ENCODE measurements at regions not wholly inside any gene's neighbourhood (a gene's known extent, or its start where the extent isn't known, plus 50 kb on each side); places are given as distances from the start of the nearest gene placed in this dataset.
A peak's percentile ranks its signal among the peaks of the same experiment; 100 is the strongest.

GRCh38 chr6:4510906-4511640, 265.1 kb upstream of the CDYL start:
- no peak overlapping the region for H3K9ac ChIP-seq (ENCODE audit: low read length)
- no peak overlapping the region for H2AK5ac ChIP-seq (ENCODE audit: low read length, severe bottlenecking)
- H3K27ac ChIP-seq (ENCODE audit: low read length, poor library complexity, severe bottlenecking) = no peak overlapping the region
- no peak overlapping the region for H3K14ac ChIP-seq (ENCODE audit: low read length in 2 of 2)
- H3K4ac ChIP-seq (ENCODE audit: low read depth in 1 of 2, low read length in 2 of 2) = no peak overlapping the region
- H3K4me1 ChIP-seq (ENCODE audit: control insufficient read depth, insufficient read depth, low read depth, low read length) = no peaks in the 10 kb centered on the region
- peaks cover 0 to 3% of the 10 kb centered on the region in 2 experiments for H3K27me3 ChIP-seq (ENCODE audit: control insufficient read depth in 1 of 2, insufficient read depth in 1 of 2, low read length in 2 of 2)
- H3K4me3 ChIP-seq (ENCODE audit: insufficient read depth in 1 of 2, low read depth in 1 of 2, low read length in 2 of 2) = no peak overlapping the region
- H3K4me2 ChIP-seq (ENCODE audit: low read length, poor library complexity, severe bottlenecking) = no peak overlapping the region
- no peak overlapping the region for H2BK5ac ChIP-seq (ENCODE audit: low read depth, low read length, poor library complexity, severe bottlenecking)
- no peaks in the 10 kb centered on the region for H3K9me3 ChIP-seq (ENCODE audit: control insufficient read depth, low read length)
- WGBS = 86% methylated on average over 14 of the region's 15 CpGs
- no peak overlapping the region for H3K18ac ChIP-seq (ENCODE audit: low read depth in 1 of 2, low read length in 2 of 2)
- H4K8ac ChIP-seq (ENCODE audit: low read length) = no peak overlapping the region
- no peak for DNase-seq
- H3K79me1 ChIP-seq (replicated peaks; ENCODE audit: low read length, poor library complexity, severe bottlenecking) = no peaks in the 10 kb centered on the region
- H2BK15ac ChIP-seq (ENCODE audit: low read depth, poor library complexity, severe bottlenecking) = no peak overlapping the region
- H4K91ac ChIP-seq (ENCODE audit: low read length) = no peak overlapping the region
- no peak overlapping the region for H2AFZ ChIP-seq (ENCODE audit: low read depth, low read length)
- H3K23ac ChIP-seq (ENCODE audit: low read length in 2 of 2) = no peak overlapping the region
- no peaks in the 10 kb centered on the region for H3K36me3 ChIP-seq (ENCODE audit: control insufficient read depth in 1 of 2, insufficient read depth in 2 of 2, low read depth in 1 of 2, low read length in 2 of 2)
- H2BK120ac ChIP-seq (ENCODE audit: low read depth, low read length) = no peak overlapping the region
- no peak overlapping the region for H2BK12ac ChIP-seq (ENCODE audit: low read length in 2 of 2)

GRCh38 chr6:4510317-4510716, 265.9 kb upstream of the CDYL start:
- H3K9me3 ChIP-seq (ENCODE audit: control insufficient read depth, low read length) = no peaks in the 10 kb centered on the region
- no peak overlapping the region for H4K91ac ChIP-seq (ENCODE audit: low read length)
- peak overlapping the region in 1 of 2 experiments; percentile 35 for H3K14ac ChIP-seq (ENCODE audit: low read length in 2 of 2)
- DNase-seq = no peak
- no peak overlapping the region for H2BK120ac ChIP-seq (ENCODE audit: low read depth, low read length)
- H3K36me3 ChIP-seq (ENCODE audit: control insufficient read depth in 1 of 2, insufficient read depth in 2 of 2, low read depth in 1 of 2, low read length in 2 of 2) = no peaks in the 10 kb centered on the region
- no peak overlapping the region for H3K4me2 ChIP-seq (ENCODE audit: low read length, poor library complexity, severe bottlenecking)
- 84% methylated on average over 5 of the region's 6 CpGs for WGBS
- no peak overlapping the region for H2BK12ac ChIP-seq (ENCODE audit: low read length in 2 of 2)
- H2AK5ac ChIP-seq (ENCODE audit: low read length, severe bottlenecking) = no peak overlapping the region
- peaks cover 0 to 3% of the 10 kb centered on the region in 2 experiments for H3K27me3 ChIP-seq (ENCODE audit: control insufficient read depth in 1 of 2, insufficient read depth in 1 of 2, low read length in 2 of 2)
- no peak overlapping the region for H3K4me3 ChIP-seq (ENCODE audit: insufficient read depth in 1 of 2, low read depth in 1 of 2, low read length in 2 of 2)
- no peaks in the 10 kb centered on the region for H3K4me1 ChIP-seq (ENCODE audit: control insufficient read depth, insufficient read depth, low read depth, low read length)
- no peak overlapping the region for H3K9ac ChIP-seq (ENCODE audit: low read length)
- no peak overlapping the region for H3K23ac ChIP-seq (ENCODE audit: low read length in 2 of 2)
- H3K18ac ChIP-seq (ENCODE audit: low read depth in 1 of 2, low read length in 2 of 2) = no peak overlapping the region
- no peak overlapping the region for H2AFZ ChIP-seq (ENCODE audit: low read depth, low read length)
- H3K27ac ChIP-seq (ENCODE audit: low read length, poor library complexity, severe bottlenecking) = no peak overlapping the region
- no peak overlapping the region for H3K4ac ChIP-seq (ENCODE audit: low read depth in 1 of 2, low read length in 2 of 2)
- H4K8ac ChIP-seq (ENCODE audit: low read length) = no peak overlapping the region
- no peak overlapping the region for H2BK15ac ChIP-seq (ENCODE audit: low read depth, poor library complexity, severe bottlenecking)
- H3K79me1 ChIP-seq (replicated peaks; ENCODE audit: low read length, poor library complexity, severe bottlenecking) = no peaks in the 10 kb centered on the region
- H2BK5ac ChIP-seq (ENCODE audit: low read depth, low read length, poor library complexity, severe bottlenecking) = no peak overlapping the region

GRCh38 chr6:4509506-4509905, 266.7 kb upstream of the CDYL start:
- WGBS = 95% methylated on average over 3 of the region's 3 CpGs
- Histone ChIP-seq H3K23ac (ENCODE audit: low read length in 2 of 2) (no peak overlapping the region), H3K4me1 (ENCODE audit: control insufficient read depth, insufficient read depth, low read depth, low read length) (no peaks in the 10 kb centered on the region), H2AFZ (ENCODE audit: low read depth, low read length) (no peak overlapping the region), H2AK5ac (ENCODE audit: low read length, severe bottlenecking) (no peak overlapping the region), H3K4me3 (ENCODE audit: insufficient read depth in 1 of 2, low read depth in 1 of 2, low read length in 2 of 2) (no peak overlapping the region), H3K9ac (ENCODE audit: low read length) (no peak overlapping the region), H4K8ac (ENCODE audit: low read length) (no peak overlapping the region), H3K9me3 (ENCODE audit: control insufficient read depth, low read length) (no peaks in the 10 kb centered on the region), H3K4me2 (ENCODE audit: low read length, poor library complexity, severe bottlenecking) (no peak overlapping the region), H3K14ac (ENCODE audit: low read length in 2 of 2) (no peak overlapping the region), H3K36me3 (ENCODE audit: control insufficient read depth in 1 of 2, insufficient read depth in 2 of 2, low read depth in 1 of 2, low read length in 2 of 2) (no peaks in the 10 kb centered on the region), H3K4ac (ENCODE audit: low read depth in 1 of 2, low read length in 2 of 2) (no peak overlapping the region), H3K79me1 (replicated peaks; ENCODE audit: low read length, poor library complexity, severe bottlenecking) (no peaks in the 10 kb centered on the region), H3K18ac (ENCODE audit: low read depth in 1 of 2, low read length in 2 of 2) (no peak overlapping the region), H2BK15ac (ENCODE audit: low read depth, poor library complexity, severe bottlenecking) (no peak overlapping the region), H2BK5ac (ENCODE audit: low read depth, low read length, poor library complexity, severe bottlenecking) (no peak overlapping the region), H4K91ac (ENCODE audit: low read length) (no peak overlapping the region), H3K27me3 (ENCODE audit: control insufficient read depth in 1 of 2, insufficient read depth in 1 of 2, low read length in 2 of 2) (peaks cover 0 to 3% of the 10 kb centered on the region in 2 experiments), H2BK12ac (ENCODE audit: low read length in 2 of 2) (no peak overlapping the region), H3K27ac (ENCODE audit: low read length, poor library complexity, severe bottlenecking) (no peak overlapping the region), H2BK120ac (ENCODE audit: low read depth, low read length) (no peak overlapping the region)
- DNase-seq = no peak

- DNase-seq = no peak
- 78% methylated on average over 1 of the region's 1 CpG for WGBS
These were observed 269.4 kb upstream of the CDYL start for GRCh38 chr6:4506792-4507191.

More at GRCh38 chr6:4506792-4507191, 269.4 kb upstream of the CDYL start:
- no peaks in the 10 kb centered on the region for H3K36me3 ChIP-seq (ENCODE audit: control insufficient read depth in 1 of 2, insufficient read depth in 2 of 2, low read depth in 1 of 2, low read length in 2 of 2)
- H4K8ac ChIP-seq (ENCODE audit: low read length) = no peak overlapping the region
- H3K14ac ChIP-seq (ENCODE audit: low read length in 2 of 2) = no peak overlapping the region
- no peaks in the 10 kb centered on the region for H3K79me1 ChIP-seq (replicated peaks; ENCODE audit: low read length, poor library complexity, severe bottlenecking)
- no peak overlapping the region for H4K91ac ChIP-seq (ENCODE audit: low read length)
- H2BK12ac ChIP-seq (ENCODE audit: low read length in 2 of 2) = no peak overlapping the region
- no peak overlapping the region for H3K9ac ChIP-seq (ENCODE audit: low read length)
- H2BK120ac ChIP-seq (ENCODE audit: low read depth, low read length) = no peak overlapping the region
- H3K9me3 ChIP-seq (ENCODE audit: control insufficient read depth, low read length) = no peaks in the 10 kb centered on the region
- no peak overlapping the region for H2AFZ ChIP-seq (ENCODE audit: low read depth, low read length)
- no peak overlapping the region for H3K4me2 ChIP-seq (ENCODE audit: low read length, poor library complexity, severe bottlenecking)
- H3K18ac ChIP-seq (ENCODE audit: low read depth in 1 of 2, low read length in 2 of 2) = no peak overlapping the region
- H3K27ac ChIP-seq (ENCODE audit: low read length, poor library complexity, severe bottlenecking) = no peak overlapping the region
- H3K4me3 ChIP-seq (ENCODE audit: insufficient read depth in 1 of 2, low read depth in 1 of 2, low read length in 2 of 2) = no peak overlapping the region
- no peak overlapping the region for H3K4ac ChIP-seq (ENCODE audit: low read depth in 1 of 2, low read length in 2 of 2)
- H2BK15ac ChIP-seq (ENCODE audit: low read depth, poor library complexity, severe bottlenecking) = no peak overlapping the region
- H2AK5ac ChIP-seq (ENCODE audit: low read length, severe bottlenecking) = no peak overlapping the region
- no peak overlapping the region for H2BK5ac ChIP-seq (ENCODE audit: low read depth, low read length, poor library complexity, severe bottlenecking)
- no peak overlapping the region for H3K23ac ChIP-seq (ENCODE audit: low read length in 2 of 2)
- peaks cover 0 to 1% of the 10 kb centered on the region in 2 experiments for H3K27me3 ChIP-seq (ENCODE audit: control insufficient read depth in 1 of 2, insufficient read depth in 1 of 2, low read length in 2 of 2)
- no peaks in the 10 kb centered on the region for H3K4me1 ChIP-seq (ENCODE audit: control insufficient read depth, insufficient read depth, low read depth, low read length)

All from mesenchymal stem cell (in vitro differentiated cells and primary cell).